ENCODE measurements at regions not wholly inside any gene's neighbourhood (a gene's known extent, or its start where the extent isn't known, plus 50 kb on each side); places are given as distances from the start of the nearest gene placed in this dataset.

GRCh38 chr15:95676500-95676899 is 654.0 kb upstream of the NR2F2 start:
- no peak for TF ChIP-seq TAF1 (IDR thresholded peaks at IDR 0.05; ENCODE audit: low read depth, low read length)
- no peak for TF ChIP-seq POLR2A (IDR thresholded peaks at IDR 0.05; ENCODE audit: low read depth, low read length)
- no peak for TF ChIP-seq POLR2AphosphoS5 (IDR thresholded peaks at IDR 0.05; ENCODE audit: low read depth, low read length)

All from GM12891 (cell line).